Activated B cell treated with CpG ODN at 0.5 μM for 24 hours (primary cell): ENCODE measurements at regions not wholly inside any gene's neighbourhood (a gene's known extent, or its start where the extent isn't known, plus 50 kb on each side); places are given as distances from the start of the nearest gene placed in this dataset.
A peak's percentile ranks its signal among the peaks of the same experiment; 100 is the strongest.

Source experiments
- ATAC-seq: fragments of 200-7000 bp; cut with Tn5 transposase; one replicate; pipeline ENCODE4 v1.10.0; 2021; ENCODE audit warnings: low read depth, mild to moderate bottlenecking, moderate library complexity
- CTCF ChIA-PET: fragments of 350-600 bp; sonication (Branson Sonifier 250); formaldehyde crosslinking; loops from one replicate; lab custom pipeline; 2021; ENCODE audit warnings: antibody characterized with exemption; lab: Charles Lee
- POLR2A ChIA-PET: fragments of 350-600 bp; sonication (Branson Sonifier 250); formaldehyde crosslinking; loops from one replicate; lab custom pipeline; 2021; ENCODE audit warnings: antibody characterized with exemption; lab: Charles Lee
- DNase-seq: peaks from one replicate; pipeline ENCODE4 v3.0.0; 2022
- H3K27ac Mint-ChIP-seq: one replicate; pipeline ENCODE4 v1.8.0; 2020; ENCODE audit warnings: mixed read lengths
- H3K27me3 Mint-ChIP-seq: one replicate; pipeline ENCODE4 v1.8.0; 2021; ENCODE audit warnings: mixed read lengths
- H3K36me3 Mint-ChIP-seq: one replicate; pipeline ENCODE4 v1.8.0; 2021; ENCODE audit warnings: low read depth, mixed read lengths
- H3K4me1 Mint-ChIP-seq: one replicate; pipeline ENCODE4 v1.8.0; 2021; ENCODE audit warnings: mixed read lengths
- H3K4me3 Mint-ChIP-seq: one replicate; pipeline ENCODE4 v1.8.0; 2020; ENCODE audit warnings: mild to moderate bottlenecking, mixed read lengths
- H3K9me3 Mint-ChIP-seq: one replicate; pipeline ENCODE4 v1.8.0; 2020; ENCODE audit warnings: mixed read lengths
- intact Hi-C: fragments of 100-400 bp; cut with micrococcal nuclease; formaldehyde crosslinking; loops from one replicate; pipeline ENCODE4 v1.15.1; 2024
- TF ChIP-seq, protein P1 (sequence below): fragments of 200-600 bp; IDR thresholded peaks from one replicate; pipeline ENCODE4 v1.8.0; 2022; ENCODE audit warnings: antibody characterized with exemption, mild to moderate bottlenecking

DNA sequence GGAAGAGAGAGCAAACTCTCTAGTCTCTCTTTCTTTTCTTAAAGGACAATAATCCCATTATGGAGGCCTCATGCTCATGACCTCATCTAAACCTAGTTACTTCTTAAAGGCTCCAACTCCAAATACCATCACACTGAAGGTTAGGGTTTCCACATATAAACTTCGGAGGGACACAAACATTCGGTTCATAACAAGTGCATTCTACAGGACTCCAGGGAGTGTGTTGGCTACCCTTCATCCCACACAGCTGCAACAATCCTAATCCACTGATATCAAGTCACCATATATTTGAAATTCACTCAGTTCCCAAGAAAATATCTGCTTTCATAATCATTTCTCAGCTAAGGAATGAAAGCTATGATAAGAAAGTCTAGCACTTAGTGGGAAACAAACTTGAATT is 265.9 kb upstream of the PLEKHG7 start:
- Mint-ChIP-seq H3K27me3 (no peaks in the 10 kb centered on the region), H3K27ac (peak overlapping the region; percentile 97), H3K36me3 (peaks cover 14% of the 10 kb centered on the region), H3K4me1 (peaks cover 99% of the 10 kb centered on the region), H3K9me3 (peaks cover 12% of the 10 kb centered on the region), H3K4me3 (peak overlapping the region; percentile 7)
- DNase-seq = no peak
- ChIA-PET POLR2A (interaction anchor here (1.2 to 5.5 kb wide), 3 partner anchors 9 to 292 kb away, joined by 4 to 69 read pairs (median 9); partner anchors contain the start of gene BTG1), CTCF (interaction anchor here (1.6 kb wide), 2 partner anchors 10 to 133 kb away, joined by 4 to 5 read pairs; no protein-coding TSS in a partner anchor)
- ATAC-seq = no peak
- TF ChIP-seq, protein P1, sequence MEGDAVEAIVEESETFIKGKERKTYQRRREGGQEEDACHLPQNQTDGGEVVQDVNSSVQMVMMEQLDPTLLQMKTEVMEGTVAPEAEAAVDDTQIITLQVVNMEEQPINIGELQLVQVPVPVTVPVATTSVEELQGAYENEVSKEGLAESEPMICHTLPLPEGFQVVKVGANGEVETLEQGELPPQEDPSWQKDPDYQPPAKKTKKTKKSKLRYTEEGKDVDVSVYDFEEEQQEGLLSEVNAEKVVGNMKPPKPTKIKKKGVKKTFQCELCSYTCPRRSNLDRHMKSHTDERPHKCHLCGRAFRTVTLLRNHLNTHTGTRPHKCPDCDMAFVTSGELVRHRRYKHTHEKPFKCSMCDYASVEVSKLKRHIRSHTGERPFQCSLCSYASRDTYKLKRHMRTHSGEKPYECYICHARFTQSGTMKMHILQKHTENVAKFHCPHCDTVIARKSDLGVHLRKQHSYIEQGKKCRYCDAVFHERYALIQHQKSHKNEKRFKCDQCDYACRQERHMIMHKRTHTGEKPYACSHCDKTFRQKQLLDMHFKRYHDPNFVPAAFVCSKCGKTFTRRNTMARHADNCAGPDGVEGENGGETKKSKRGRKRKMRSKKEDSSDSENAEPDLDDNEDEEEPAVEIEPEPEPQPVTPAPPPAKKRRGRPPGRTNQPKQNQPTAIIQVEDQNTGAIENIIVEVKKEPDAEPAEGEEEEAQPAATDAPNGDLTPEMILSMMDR = no peak
- intact Hi-C loops = loop anchor here (2.0 kb wide), 1 partner anchor 74 kb away; no protein-coding TSS in a partner anchor

GRCh38 chr12:92434607-92435025 is 268.2 kb upstream of the PLEKHG7 start:
- peaks cover 5% of the 10 kb centered on the region for H3K36me3 Mint-ChIP-seq
- POLR2A ChIA-PET = interaction anchor here (0.5 to 5.5 kb wide), 16 partner anchors 8 to 627 kb away, joined by 3 to 69 read pairs (median 6); partner anchors contain the start of gene BTG1
- intact Hi-C loops = no loop called here
- H3K4me3 Mint-ChIP-seq = no peak overlapping the region
- H3K27me3 Mint-ChIP-seq = no peaks in the 10 kb centered on the region
- peak; percentile 22 for ATAC-seq
- H3K9me3 Mint-ChIP-seq = peaks cover 12% of the 10 kb centered on the region
- no peak for DNase-seq
- H3K27ac Mint-ChIP-seq = peak overlapping the region; percentile 97
- TF ChIP-seq, protein P1 = no peak
- CTCF ChIA-PET = interaction anchor here (0.8 kb wide), 1 partner anchor 14 kb away, joined by 3 read pairs; no protein-coding TSS in a partner anchor
- H3K4me1 Mint-ChIP-seq = peaks cover 93% of the 10 kb centered on the region

DNA sequence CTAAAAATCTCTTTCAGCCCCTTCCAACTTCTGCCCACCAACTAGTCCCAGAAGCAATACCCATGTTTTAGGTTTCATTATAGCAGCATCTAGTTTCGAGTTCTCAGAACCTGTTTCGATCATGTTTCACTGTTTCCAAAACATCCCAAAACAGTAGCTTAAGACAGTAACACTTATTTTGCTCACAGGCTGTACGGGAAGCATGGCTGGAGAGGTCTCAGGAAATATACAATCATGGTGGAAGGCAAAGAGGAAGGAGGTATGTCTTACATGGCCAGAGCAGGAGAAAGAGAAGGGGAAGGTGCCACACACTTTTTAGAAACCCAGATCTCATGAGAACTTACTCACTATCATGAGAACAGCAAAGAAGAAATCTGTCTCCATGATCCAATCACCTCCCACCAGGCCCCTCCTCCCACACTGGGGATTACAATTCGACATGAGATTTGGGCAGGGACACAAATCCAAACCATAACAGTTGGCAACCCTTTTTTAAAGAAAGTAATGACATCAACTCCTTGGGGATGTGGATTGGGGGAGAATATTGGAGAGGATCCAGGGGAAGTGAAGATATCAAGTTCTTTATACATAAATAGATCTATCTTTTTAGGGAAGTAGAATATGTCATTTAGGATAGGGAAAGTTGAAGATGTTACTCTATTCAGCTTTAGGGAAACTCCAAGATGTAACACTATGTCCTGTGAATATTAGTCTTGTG is 269.9 kb upstream of the PLEKHG7 start:
- DNase-seq = no peak
- POLR2A ChIA-PET = interaction anchor here (1.2 to 5.5 kb wide), 9 partner anchors 12 to 288 kb away, joined by 4 to 69 read pairs (median 6); partner anchors contain the start of gene BTG1

DNA sequence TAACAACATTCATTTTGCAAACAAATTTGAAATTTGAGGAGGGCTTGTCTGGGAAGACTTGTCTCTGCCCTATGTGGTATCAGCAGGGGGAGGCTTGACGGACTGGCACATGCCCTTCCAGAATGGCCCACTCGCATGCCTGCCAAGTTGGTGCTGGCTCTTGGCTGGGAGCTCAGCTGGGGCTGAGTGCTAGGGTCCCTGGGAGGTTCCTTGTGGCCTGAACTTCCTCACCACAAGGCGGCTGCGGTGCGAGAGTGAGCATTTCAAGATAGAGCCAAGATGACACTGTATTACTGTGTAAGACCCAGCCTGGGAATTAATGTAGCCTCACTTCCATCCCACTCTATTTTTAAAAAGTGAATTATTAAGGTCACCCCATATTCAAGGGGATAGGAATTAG is 271.6 kb upstream of the PLEKHG7 start:
- Mint-ChIP-seq H3K27ac (peak overlapping the region; percentile 94), H3K27me3 (no peaks in the 10 kb centered on the region), H3K4me3 (no peak overlapping the region), H3K36me3 (peaks cover 3% of the 10 kb centered on the region), H3K9me3 (peaks cover 14% of the 10 kb centered on the region), H3K4me1 (peaks cover 80% of the 10 kb centered on the region)
- DNase-seq (peak; percentile 27), ATAC-seq (peak; percentile 60)
- TF ChIP-seq, protein P1 = no peak
- intact Hi-C loops = loop anchor here (1.0 kb wide), 1 partner anchor 139 kb away; no protein-coding TSS in a partner anchor
- POLR2A ChIA-PET = interaction anchor here (0.7 to 4.8 kb wide), 9 partner anchors 14 to 285 kb away, joined by 3 to 56 read pairs (median 4); partner anchors contain the start of gene BTG1
- CTCF ChIA-PET = interaction anchor here (0.6 to 1.0 kb wide), 4 partner anchors 14 to 140 kb away, joined by 3 to 4 read pairs (median 3); no protein-coding TSS in a partner anchor

More for the DNA sequence above, 269.9 kb upstream of the PLEKHG7 start:
- H3K4me1 Mint-ChIP-seq = peaks cover 85% of the 10 kb centered on the region
- peak overlapping the region; percentile 94 for H3K27ac Mint-ChIP-seq
- peaks cover 14% of the 10 kb centered on the region for H3K9me3 Mint-ChIP-seq
- H3K27me3 Mint-ChIP-seq = no peaks in the 10 kb centered on the region
- peaks cover 3% of the 10 kb centered on the region for H3K36me3 Mint-ChIP-seq
- TF ChIP-seq, protein P1 = no peak
- peak overlapping the region; percentile 55 for H3K4me3 Mint-ChIP-seq
- intact Hi-C loops = loop anchor here (1.0 to 2.0 kb wide), 4 partner anchors 12 to 37 kb away; no protein-coding TSS in a partner anchor
- peak; percentile 47 for ATAC-seq
- CTCF ChIA-PET = no interaction called here

DNA sequence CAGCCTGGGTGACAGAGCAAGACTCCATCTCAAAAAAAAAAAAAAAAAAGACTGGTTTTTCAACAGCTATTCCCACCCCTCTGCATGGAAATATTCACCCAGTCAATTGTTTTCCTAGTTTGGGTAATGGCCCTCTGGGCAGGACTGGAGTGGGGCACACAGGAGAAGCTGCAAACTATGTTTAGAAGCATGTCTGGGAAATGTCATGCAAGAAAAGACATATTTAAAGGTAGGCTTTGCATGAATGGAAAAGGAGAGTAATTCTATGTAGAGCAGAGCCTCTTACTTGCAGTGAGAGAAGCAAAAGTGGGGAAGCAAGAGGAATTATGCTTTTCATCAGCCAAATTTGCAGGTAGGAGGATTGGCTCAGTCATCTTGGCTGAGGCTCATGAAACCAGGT is 276.5 kb upstream of the PLEKHG7 start:
- intact Hi-C loops = no loop called here
- H3K27ac Mint-ChIP-seq = peak overlapping the region; percentile 43
- H3K36me3 Mint-ChIP-seq = no peaks in the 10 kb centered on the region
- DNase-seq (no peak), ATAC-seq (no peak)
- H3K27me3 Mint-ChIP-seq = no peaks in the 10 kb centered on the region
- peaks cover 2% of the 10 kb centered on the region for H3K9me3 Mint-ChIP-seq
- peaks cover 66% of the 10 kb centered on the region for H3K4me1 Mint-ChIP-seq
- POLR2A ChIA-PET = interaction anchor here (0.7 to 1.4 kb wide), 4 partner anchors 8 to 283 kb away, joined by 3 to 6 read pairs (median 3); no protein-coding TSS in a partner anchor
- H3K4me3 Mint-ChIP-seq = no peak overlapping the region
- TF ChIP-seq, protein P1 = no peak
- CTCF ChIA-PET = interaction anchor here (1.4 kb wide), 1 partner anchor 17 kb away, joined by 3 read pairs; no protein-coding TSS in a partner anchor
